GM08714 (cell line): ENCODE measurements at regions not wholly inside any gene's neighbourhood (a gene's known extent, or its start where the extent isn't known, plus 50 kb on each side); places are given as distances from the start of the nearest gene placed in this dataset.
"Not testable (repeated sequence)": the region's sequence is repeated elsewhere in the genome, so short reads cannot be mapped to it uniquely, and the experiment has no call there.

Experiments used
- H3K4me3 ChIP-seq: fragments of 200-500 bp; sonication (Bioruptor generic); 2 replicates; pipeline ENCODE4 v1.5.1; 2014; ENCODE audit warnings: mild to moderate bottlenecking, low read length, inconsistent platforms
- ZNF274 ChIP-seq: IDR thresholded peaks from 2 replicates; pipeline ENCODE4 v1.6.1; 2012; ENCODE audit warnings: mild to moderate bottlenecking, low read depth, low read length

DNA sequence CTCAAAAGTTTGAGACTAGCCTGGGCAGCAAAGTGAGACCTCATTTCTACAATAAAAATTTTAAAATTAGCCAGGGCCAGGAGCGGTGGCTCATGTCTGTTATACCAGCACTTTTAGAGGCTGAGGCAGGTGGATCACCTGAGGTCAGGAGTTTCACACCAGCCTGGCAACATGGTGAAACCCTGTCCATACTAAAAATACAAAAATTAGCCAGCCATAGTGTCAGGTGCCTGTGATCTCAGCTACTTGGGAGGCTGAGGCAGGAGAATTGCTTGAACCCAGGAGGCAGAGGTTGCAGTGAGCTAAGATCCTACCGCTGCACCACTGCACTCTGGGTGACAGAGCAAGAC is 85.1 kb upstream of the MAP4 start:
- H3K4me3 ChIP-seq: not testable (repeated sequence)

DNA sequence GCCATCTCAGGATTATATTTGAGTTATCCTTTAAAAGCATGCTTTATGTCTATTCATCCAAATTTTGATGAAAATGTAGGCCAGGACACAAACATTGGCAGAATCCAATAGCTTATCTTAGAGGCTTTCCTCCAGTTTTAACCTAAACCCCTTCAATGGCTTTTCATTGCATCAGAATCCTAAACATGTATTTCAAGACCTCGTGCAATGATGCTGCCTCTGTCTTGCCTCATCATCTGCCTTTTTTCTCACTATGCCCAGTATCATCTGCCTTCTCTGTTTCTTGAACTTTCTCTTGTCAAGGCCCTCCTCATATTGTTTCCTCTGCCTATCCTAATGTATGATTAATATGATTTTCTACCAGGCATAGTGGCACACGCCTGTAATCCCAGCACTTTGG is 76.1 kb upstream of the MAP4 start:
- no peak for TF ChIP-seq ZNF274

DNA sequence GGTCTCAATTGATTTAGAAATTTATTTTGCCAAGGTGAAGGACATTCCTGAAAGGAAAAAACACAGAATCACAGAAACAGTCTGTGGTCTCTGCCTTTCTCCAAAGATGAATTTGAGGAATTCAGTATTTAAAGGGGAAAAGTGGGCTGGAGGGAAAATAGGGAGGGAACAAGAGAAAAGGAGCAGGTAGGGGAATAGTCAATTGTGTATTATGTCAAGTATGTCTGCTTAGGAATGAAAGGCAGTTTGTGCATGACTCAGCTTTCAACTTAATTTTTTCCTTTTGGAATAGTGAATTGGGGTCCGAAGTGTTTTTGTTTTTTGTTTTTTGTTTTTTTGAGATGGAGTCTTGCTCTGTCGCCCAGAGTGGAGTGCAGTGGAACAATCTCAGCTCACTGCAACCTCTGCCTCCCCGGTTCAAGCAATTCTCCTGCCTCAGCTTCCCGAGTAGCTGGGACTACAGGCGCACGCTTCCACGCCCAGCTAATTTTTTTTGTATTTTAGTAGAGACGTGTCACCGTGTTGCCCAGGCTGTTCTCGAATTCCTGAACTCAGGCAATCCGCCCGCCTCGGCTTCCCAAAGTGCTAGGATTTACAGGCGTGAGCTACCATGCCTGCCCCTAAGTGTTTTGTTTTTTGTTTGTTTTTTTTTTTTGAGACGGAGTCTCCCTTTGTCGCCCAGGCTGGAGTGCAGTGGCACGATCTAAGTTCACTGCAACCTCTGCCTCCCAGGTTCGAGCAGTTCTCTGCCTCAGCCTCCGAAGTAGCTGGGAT is 74.1 kb upstream of the MAP4 start:
- no peak overlapping the region for H3K4me3 ChIP-seq
- no peak for TF ChIP-seq ZNF274

More for the DNA sequence above, 76.1 kb upstream of the MAP4 start:
- no peak overlapping the region for H3K4me3 ChIP-seq

DNA sequence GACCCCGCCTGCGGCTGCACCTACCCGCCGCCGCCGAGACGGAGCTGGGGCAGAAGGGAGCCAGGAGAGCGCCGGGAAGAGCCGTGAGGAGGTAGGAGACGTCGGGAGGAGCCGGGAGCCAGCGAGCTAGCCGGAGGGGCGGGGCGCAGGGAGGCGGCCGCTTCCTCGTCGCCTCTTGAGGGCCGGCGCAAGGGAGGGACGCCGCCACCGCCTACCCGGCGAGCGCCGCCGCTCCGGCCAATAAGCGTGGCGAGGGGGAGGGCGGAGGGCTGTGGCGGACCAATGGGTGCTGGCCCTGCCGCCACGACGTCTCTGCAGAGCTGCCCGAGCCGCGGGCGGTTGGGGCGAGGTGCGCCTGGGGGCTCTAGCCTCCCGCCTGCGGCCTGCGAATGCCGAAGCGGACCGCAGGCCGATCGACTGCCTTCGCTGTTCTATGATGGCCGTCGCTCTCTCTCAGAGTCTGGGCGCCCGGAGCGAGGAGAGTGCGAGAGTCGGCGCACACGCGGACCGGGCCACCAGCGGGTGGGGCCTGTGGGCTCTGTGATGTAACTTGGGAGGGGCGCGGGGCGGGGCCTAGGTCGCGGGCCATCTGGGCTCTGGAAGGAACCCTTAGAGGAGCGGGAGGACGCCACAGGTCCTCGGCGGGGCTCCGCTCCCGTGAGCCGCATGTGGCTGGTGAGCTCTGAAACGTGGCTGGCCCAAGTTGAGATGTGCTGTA is 72.7 kb upstream of the MAP4 start:
- H3K4me3 ChIP-seq: peak overlapping the region; percentile 88
- TF ChIP-seq ZNF274: no peak

DNA sequence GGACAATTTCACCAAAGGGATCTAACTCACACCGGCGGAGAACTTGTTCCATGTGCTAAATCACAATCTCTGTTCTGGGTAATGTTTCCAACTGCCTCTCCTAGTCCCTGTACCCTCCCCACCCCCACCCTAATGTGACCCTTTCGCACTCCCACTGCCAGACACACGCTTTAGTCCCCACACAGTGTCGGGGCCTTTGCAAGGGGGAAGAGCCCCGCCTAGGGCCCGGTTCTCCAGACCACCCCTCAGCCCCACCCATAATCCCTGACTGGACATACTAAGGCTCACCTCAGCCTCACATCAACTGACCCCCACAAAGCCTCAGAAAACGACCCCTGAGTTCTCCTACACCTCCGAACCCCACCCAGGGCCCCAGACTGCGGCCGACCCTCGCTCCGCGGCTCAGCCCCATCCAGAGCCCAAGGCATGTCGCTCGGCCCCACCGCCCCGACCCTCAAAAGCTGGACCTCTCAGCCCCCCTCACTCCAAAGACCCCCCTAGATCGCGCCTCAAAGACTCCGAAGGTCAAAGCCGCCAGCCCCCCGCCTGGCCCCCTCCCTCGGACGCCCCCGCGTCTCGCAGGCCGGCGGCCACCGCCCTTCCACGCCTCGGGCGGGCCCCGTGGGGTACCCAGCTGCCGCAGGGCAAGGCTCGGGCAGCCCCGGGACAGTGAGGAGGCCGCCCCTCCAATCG is 72.0 kb upstream of the MAP4 start:
- H3K4me3 ChIP-seq: peak overlapping the region; percentile 88
- TF ChIP-seq ZNF274: no peak

DNA sequence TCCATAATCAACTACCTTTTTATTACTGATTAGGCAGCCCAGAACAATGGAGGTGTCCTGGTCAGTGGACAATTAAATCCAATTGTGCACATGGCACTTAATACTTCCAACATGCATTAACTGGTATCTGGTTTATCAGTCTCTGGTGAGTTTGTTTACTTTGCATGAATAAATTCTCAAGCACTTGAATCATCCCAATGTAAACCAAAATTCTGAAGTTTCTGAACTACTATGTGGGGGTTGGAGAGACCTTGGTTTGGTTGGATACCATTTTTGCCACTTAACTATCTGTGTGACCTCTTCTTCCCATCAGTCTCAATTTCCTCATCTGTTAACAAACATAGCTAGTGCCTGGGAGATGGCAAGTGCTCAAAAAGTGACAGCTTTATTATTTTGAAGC is 70.5 kb upstream of the MAP4 start:
- TF ChIP-seq ZNF274: no peak
- no peak overlapping the region for H3K4me3 ChIP-seq

DNA sequence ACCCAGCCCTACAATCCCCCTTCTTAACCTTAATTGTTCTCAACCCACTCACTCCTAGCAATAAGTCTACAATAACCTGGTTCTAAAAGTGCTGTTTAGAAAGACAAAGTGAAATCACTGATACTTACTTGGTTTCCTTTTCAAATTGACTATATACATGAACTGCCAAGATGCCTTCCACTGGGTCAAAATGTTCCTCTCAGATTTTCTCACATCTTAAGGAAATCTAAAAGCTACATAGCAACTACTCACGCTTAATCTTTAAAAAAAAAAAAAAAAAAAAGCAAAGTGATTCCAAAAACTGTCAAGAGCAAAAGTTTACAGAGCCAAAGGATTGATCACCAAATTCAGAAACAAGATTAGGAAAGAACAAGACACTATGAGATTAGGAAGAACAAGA is 68.7 kb upstream of the MAP4 start:
- no peak overlapping the region for H3K4me3 ChIP-seq
- TF ChIP-seq ZNF274: no peak

DNA sequence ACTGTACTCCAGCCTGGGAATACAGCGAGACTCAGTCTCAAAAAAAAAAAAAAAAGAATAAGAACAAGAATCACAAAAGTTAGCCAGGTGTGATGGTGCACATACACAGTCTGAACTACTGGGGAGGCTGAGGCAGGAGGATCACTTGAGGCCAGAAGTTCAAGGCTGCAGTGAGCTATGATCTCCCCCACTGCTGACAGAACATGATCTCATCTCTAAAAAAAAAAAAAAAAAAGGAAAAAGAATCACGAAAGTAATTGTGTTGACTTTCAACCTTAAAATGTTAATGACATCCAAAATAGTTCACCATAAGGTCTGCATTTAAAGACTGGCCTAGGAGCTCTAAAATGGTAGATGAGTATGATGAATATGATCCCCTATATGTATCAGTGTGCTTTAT is 68.0 kb upstream of the MAP4 start:
- no peak for TF ChIP-seq ZNF274
- H3K4me3 ChIP-seq: no peak overlapping the region

DNA sequence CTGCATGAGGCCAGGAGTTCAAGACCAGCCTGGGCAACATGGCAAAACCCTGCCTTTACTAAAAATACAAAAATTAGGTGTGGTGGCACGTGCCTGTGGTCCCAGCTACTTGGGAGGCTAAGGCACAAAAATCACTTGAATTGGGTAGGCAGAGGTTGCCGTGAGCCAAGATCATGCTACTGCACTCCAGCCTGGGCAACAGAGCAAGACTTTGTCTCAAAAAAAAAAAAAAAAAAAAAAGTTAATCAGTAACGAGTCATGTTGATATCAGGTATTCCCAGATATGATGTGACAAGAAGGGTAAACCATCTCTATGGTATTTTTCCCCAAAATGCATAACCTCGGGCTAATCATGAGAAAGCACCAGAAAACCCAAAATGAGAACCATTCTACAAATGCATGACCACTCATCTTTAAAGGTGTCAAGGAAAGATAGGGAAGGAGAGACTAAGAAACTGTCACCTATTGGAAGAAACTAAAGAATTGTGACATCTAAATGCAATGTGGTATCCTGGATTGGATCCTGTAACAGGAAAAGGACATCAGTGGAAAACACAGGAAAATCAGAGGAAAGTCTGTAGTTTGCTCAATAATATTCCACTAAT is 66.5 kb upstream of the MAP4 start:
- no peak overlapping the region for H3K4me3 ChIP-seq
- TF ChIP-seq ZNF274: no peak

DNA sequence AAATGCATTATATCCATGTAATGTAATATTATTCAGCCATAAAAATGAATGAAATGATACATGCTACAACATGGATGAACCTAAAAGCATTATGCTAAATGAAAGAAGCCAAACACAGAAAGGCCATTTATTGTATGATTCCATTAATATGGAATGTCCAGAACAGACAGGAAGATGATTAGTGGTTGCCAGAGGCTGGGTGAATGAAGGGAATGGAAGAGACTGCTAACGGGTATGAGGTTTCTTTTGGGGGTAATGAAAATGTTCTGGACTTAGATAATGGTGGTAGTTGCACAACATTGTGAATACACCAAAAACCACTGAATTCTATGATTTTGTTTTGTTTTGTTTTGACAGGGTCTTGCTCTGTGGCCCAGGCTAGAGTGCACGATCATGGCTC is 61.6 kb upstream of the MAP4 start:
- no peak for TF ChIP-seq ZNF274

DNA sequence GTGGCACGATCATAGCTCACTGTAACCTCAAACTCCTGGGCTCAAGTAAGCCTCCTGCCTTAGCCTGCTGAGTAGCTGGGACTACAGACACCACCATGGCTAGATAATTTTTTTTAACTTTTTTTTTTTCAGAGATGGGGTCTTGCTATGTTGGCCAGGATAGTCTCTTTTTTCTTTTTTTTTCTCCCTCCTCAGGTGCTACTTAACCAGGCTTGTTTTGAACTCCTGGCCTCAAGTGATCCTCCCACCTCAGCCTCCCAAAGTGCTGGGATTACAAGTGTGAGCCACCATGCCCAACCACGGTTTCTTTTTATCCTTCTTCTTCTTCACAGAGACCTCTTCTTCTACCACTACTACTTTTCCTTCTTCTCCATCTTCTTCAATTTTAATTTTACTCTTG is 53.8 kb upstream of the MAP4 start:
- TF ChIP-seq ZNF274: no peak
- no peak overlapping the region for H3K4me3 ChIP-seq

More for the DNA sequence above, 61.6 kb upstream of the MAP4 start:
- no peak overlapping the region for H3K4me3 ChIP-seq

DNA sequence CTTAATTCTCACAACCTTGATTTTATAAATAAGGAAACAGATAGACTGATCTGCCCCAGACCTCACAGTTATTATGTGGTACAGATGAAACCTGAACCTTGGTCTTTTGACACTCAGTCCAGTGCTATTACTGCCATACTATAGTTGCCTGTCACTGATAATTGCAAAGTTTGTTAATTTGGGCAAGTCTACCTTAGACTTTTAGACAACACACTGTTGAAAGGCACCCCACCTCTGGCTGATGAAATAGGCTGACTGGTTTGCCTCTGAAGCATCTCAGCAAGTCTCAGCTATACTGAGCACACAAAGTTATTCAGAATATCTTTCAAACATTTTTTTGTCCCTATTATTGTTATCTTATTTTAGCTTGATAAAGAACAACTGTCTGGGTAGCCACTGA is 53.1 kb upstream of the MAP4 start:
- H3K4me3 ChIP-seq: no peak overlapping the region
- no peak for TF ChIP-seq ZNF274

DNA sequence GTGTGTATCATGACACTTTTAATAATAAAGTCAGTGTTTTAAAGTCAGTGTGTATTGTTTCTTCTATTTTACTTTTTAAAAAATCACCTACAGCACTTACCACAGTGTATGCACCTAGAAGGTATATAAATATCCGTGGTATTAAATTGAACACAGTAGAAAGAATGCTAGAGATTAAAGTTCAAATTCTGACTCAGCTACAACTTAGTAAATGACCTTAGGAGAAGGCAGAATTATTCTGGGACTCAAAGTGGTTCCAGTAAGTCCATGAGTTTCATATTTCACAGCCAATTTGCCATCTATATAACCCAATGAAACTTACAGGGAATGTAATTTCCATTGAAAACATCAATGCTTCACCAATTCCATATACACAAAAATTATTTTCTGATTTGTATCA is 52.7 kb upstream of the MAP4 start:
- H3K4me3 ChIP-seq: no peak overlapping the region
- TF ChIP-seq ZNF274: no peak

DNA sequence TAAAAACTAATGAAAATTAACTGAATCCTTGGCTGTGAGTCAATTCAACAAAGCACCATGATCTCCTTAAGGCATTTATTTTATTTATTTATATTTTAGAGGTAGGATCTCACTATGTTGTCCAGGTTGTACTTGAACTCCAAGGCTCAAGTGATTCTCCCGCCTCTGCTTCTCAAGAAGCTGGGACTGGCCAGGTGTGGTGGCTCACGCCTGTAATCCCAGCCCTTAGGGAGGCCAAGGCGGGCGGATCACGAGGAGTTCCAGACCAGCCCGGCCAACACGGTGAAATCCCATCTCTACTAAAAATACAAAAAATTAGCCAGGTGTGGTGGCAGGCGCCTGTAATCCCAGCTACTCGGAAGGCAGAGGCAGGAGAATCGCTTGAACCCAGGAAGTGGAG is 52.1 kb upstream of the MAP4 start:
- not testable (repeated sequence) for H3K4me3 ChIP-seq

DNA sequence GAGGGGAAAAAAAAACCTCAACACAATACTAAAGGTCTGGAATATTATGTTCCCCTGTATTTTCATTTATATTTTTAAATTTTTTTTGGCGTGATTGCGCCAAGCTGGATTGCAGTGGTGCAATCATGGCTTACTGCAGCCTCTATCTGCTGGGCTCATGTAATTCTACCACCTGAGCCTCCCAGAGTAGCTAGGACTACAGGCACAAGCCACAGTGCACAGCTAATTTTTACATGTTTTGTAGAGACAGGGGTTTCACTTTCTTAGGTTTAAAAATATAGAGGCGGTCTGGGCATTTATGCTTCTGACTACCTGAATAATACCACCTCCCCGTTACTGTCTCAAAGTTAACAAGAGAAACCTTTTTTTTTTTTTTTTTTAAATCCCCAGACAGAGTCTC is 51.1 kb upstream of the MAP4 start:
- no peak overlapping the region for H3K4me3 ChIP-seq
- no peak for TF ChIP-seq ZNF274
